ENCODE measurements at regions not wholly inside any gene's neighbourhood (a gene's known extent, or its start where the extent isn't known, plus 50 kb on each side); places are given as distances from the start of the nearest gene placed in this dataset.
"Not testable (repeated sequence)": the region's sequence is repeated elsewhere in the genome, so short reads cannot be mapped to it uniquely, and the experiment has no call there.

DNA sequence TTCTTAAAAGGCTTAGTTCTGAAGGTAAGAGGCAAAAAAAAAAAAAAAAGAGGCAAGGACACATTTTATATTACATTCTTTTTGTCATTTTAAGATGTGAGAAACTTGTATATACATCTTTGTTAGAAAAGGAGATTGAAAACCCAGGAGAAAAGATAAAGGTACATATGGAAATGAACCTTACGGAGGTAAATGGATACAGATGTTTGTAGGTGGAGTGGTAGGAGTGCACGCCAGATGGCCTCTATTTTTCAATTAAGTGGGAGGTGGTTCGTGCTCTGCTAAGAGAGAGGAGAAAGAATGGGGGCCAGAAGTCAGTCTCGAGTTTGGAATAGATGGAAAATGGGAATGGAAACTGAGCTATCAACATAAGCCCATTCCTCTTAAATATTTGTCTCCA lies 622.5 kb upstream of the GHITM start:
- no peak for DNase-seq (ENCODE audit: low read depth in 2 of 2)

- no peak for DNase-seq (ENCODE audit: low read depth in 2 of 2)
These were observed 621.9 kb upstream of the GHITM start for GRCh38 chr10:83517456-83517855.

GRCh38 chr10:83518779-83519178 lies 620.5 kb upstream of the GHITM start:
- DNase-seq (ENCODE audit: low read depth in 2 of 2), result no peak

DNA sequence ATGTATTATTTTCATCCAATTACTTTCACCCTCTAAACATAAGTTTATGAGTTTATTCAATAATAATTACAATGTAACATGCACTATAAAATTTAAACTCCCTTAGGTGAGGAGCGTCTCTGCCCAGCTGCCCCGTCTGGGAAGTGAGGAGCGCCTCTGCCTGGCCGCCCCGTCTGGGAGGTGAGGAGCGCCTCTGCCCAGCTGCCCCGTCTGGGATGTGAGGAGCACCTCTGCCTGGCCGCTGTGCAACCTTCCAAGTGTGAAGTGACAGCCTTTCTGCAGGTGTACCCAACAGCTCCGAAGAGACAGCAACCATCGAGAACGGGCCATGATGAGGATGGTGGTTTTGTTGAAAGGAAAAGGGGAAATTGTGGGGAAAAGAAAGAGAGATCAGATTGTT lies 618.9 kb upstream of the GHITM start:
- not testable (repeated sequence) for DNase-seq (ENCODE audit: low read depth in 2 of 2)

GRCh38 chr10:83522456-83522855 lies 616.9 kb upstream of the GHITM start:
- DNase-seq (ENCODE audit: low read depth in 2 of 2), result no peak

GRCh38 chr10:83522881-83523386 lies 616.4 kb upstream of the GHITM start:
- no peak for DNase-seq (ENCODE audit: low read depth in 2 of 2)

DNA sequence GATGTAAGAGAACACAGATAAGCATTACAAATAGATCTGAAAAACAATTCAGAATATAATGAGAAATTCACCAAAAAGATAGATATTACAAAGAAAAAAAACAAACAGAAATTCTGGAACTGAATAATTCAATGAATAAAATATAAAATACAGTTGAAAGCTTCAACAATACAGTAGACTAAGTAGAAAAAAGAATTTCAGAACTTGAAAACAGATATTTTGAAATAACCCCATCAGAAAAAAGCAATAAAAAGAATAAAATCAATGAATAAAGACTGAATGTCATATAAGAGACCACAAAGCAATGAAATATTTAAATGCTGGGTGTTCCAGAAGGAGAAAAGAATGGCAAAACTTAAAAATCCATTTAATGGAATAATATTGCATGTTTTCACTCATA lies 611.4 kb upstream of the GHITM start:
- DNase-seq (ENCODE audit: low read depth in 2 of 2), result no peak

DNA sequence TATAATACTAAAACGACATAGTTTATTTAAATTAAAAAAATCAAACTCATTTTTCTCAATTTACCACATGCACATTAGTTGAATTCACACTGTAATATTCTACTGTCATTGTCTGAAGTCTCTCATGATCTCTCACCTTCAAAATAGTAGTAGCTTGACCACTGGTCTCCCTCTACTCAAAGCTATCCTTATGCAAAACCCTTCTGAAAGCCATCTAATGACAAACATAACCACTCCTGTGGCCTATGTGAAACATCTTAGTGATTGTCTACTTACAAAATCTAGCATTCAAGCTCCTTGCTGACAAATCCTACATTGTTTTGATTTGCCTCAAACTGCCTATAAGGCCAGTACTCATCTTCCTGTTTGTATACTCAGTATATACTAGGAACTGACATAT lies 606.0 kb upstream of the GHITM start:
- no peak for DNase-seq (ENCODE audit: low read depth in 2 of 2)

- DNase-seq (ENCODE audit: low read depth in 2 of 2), result no peak
These were observed 602.9 kb upstream of the GHITM start for GRCh38 chr10:83536426-83536825.

GRCh38 chr10:83538047-83538446 lies 601.3 kb upstream of the GHITM start:
- DNase-seq (ENCODE audit: low read depth in 2 of 2), result no peak

DNA sequence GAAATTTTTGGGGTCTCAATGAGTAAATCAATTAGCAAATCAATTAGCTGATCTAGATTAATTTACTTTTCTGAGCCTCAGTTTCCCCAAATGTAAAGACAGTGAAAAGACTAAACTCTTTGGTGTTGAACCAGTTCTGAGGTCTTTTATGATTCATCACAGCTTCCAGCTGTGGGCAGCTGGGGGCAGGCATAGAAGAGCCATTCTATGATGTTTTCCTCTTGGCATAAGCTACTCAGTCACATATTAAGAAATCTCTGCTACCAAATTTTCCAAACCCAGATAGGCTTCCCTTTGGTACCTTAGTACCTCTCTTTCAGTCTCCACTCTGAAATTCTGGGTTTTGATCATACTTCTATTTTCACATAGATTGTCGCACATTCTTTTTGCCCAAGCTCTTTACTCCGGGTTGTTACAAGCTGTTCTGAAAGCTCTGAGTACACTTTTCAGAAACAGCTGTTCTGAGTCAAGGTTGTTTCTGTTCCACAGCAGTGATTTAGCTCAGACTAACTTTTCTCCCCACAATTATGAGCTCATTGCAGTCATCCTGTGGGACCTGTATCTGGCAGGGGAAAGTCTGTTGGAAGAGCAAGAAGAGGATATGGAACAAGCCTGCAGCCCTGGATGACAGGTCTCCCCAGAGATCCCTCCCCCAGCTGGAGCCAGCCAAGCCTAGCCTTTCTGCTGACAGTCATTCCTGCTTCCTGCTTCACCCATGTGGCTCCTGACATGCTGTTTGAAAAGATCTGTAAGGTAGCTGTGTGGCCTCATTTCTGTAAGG lies 599.6 kb upstream of the GHITM start:
- no peak for DNase-seq (ENCODE audit: low read depth in 2 of 2)

DNA sequence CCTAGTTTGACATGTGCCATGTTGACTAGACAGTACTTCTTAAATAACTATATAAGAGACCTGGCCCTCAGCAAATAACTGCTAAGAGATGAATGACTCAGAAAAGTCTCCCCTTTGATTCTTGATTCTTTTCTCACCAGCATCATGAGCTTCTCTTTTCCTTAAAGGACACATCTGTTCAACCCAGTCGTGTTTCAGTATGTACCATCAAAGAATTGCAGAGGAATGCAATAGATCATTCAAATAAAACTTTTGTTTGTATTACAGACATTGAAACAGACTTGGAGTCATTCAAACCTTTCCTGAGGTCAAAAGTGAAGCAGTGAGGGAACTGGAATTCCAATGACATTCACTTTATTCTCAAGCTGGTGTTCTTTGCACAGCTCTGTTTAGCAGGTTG lies 598.3 kb upstream of the GHITM start:
- no peak for DNase-seq (ENCODE audit: low read depth in 2 of 2)

DNA sequence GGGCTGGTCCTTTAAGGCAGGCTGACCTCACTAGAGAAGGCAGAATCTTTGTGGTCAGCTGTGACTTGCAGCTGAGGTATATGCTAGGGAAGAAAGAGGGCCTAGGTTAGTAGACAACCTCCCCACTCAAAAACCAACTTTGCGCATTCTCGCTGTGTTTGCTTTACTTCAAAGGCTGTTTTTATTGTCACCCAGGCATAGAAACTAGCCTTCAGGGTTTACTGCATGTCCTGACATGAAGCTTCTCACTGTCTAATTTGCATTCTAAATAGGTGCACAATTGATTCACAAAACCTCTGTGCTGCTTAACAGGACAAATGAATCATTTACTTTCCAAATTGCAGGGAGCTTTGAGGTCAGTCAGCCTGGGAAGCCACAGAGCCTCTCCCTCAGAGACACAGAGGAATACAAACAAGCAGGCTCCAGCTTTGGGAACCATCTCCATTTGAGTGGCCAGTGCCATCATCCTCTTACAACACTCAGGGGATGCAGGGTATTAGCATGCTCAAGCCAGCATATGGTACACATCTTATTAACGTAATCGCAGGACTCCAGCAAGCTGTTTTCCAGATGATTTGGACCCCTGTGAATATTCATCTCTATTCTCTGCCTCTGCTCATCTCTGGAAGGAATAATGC lies 596.4 kb upstream of the GHITM start:
- no peak for DNase-seq (ENCODE audit: low read depth in 2 of 2)

GRCh38 chr10:83543691-83544462 lies 595.4 kb upstream of the GHITM start:
- no peak for DNase-seq (ENCODE audit: low read depth in 2 of 2)

DNA sequence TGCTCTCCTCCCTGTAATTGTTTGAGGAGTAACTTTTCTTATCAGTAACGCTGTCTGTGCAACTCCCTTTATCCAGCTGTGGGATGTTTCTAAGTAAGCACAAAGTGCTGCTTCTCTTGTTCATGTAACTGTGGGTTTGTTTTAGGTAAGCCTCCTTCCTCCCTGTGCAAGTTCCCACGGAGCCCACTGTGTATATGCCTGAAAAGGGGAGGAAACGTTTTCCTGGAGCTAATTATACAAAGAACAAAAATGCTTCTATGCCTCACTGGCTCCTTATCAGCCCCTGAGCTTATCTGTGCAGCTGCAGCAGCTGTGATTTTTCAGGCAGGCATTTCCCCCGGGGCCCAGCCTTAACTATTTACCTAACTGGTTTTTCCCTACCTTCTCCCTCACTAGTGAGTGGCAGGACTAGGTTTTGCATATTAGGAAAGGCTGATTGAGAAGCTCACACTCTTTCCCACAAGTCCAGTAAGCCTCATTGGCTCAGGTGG lies 593.4 kb upstream of the GHITM start:
- DNase-seq (ENCODE audit: low read depth in 2 of 2), result no peak

GRCh38 chr10:83551190-83551589 lies 588.1 kb upstream of the GHITM start:
- not testable (repeated sequence) for DNase-seq (ENCODE audit: low read depth in 2 of 2)

DNA sequence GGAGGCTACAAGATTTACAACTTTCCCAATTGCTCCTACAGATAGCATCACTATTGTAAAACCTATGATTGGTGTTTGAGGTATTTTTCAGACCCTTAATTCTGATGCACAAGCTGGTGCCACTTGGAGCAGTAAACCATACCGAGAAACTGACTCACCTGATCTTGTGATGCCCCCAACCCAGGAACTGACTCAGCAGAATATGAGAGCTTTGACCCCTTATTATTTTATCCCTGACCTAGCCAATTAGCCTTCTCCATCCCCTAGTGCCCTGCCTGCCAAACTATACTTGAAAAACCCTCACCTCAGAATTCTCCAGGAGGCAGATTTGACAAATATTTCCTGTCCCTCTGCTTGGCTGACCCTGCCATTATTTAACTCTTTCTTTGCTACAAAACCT lies 585.9 kb upstream of the GHITM start:
- no peak for DNase-seq (ENCODE audit: low read depth in 2 of 2)

GRCh38 chr10:83555264-83555663 lies 584.0 kb upstream of the GHITM start:
- no peak for DNase-seq (ENCODE audit: low read depth in 2 of 2)

- DNase-seq (ENCODE audit: low read depth in 2 of 2), result no peak
These were observed 576.9 kb upstream of the GHITM start for GRCh38 chr10:83562381-83562780.

DNA sequence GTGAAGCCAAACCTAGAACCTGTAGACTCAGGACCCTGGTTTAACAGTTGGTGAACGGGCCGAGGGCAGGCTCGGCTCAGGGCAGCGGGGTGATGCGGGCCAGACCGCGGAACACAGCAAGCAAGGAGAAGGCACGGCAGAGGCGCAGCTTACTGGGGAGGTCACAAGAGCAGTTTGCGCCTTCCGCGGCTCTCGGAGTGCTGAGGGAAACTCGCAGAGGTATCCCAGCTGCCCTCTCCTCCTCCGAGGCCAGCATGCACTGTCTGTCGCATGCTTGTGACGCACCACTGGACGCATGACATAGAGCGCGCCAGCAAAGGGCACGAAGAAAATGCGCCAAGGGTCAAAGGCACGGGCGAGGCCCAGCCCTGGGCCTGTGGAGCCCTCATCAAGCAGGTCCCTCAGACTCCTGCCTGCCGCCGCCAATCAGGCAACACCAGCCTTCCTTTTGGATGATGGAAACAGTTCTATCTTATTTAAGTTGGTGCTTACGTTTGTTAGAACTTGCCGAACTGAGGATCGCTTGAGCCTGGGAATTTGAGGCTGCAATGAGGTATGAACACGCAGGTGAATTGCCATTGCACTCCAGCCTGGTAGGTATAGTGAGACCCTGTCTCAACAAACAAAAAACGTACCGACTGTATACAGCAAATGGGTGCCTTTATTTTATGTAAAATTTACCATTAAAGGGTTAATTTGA lies 574.3 kb upstream of the GHITM start:
- no peak for DNase-seq (ENCODE audit: low read depth in 2 of 2)

DNA sequence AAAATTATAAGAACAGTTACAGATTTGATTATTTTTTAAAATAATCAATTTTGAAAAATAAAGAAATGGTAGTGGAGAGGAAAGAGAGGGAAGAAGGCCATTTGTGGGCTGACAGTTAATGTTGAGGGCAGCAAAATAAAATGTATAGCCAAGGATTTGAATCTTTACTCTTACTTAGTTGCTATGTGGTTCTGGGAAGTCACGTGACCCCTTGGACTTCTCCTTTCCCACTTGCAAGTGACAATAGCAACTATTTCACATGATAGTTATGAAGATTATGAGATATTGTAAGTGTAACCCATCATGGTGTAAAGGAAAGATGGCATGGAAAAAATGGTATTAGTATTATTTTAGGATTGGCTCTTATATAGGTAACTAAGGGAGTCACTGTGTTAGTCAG lies 567.3 kb upstream of the GHITM start:
- no peak for DNase-seq (ENCODE audit: low read depth in 2 of 2)

- no peak for DNase-seq (ENCODE audit: low read depth in 2 of 2)
These were observed 564.5 kb upstream of the GHITM start for GRCh38 chr10:83574770-83575169.
